ENCODE measurements at regions not wholly inside any gene's neighbourhood (a gene's known extent, or its start where the extent isn't known, plus 50 kb on each side); places are given as distances from the start of the nearest gene placed in this dataset.

DNA sequence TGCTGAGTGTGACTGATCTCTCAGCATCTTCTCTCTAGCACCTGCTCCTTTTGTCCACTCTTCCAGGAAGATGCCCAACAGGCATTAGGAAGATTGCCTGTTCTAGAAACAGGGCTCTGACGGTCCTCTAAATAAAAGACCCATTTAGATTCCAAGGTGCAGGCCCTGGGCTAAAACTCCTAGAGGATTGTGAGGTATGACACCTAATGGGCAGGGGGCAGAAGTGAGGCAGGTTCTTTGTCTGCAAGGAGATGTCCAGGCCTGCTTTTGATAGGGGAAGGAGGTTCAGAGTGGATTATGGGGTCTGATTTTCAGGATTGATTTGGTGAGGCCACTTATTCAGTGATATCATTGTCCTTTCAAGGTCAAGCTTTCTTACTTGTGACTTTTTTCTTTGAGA, 140.8 kb upstream of the TRPC7 start (continued):
- TF ChIP-seq PHF8 (conservative IDR thresholded peaks at IDR 0.05; ENCODE audit: low read depth, low read length) (no peak), CREB1 (IDR thresholded peaks at IDR 0.05) (no peak), BCL11A (IDR thresholded peaks at IDR 0.05; ENCODE audit: low read depth in 2 of 2, low read length in 2 of 2) (no peak), KDM1A (IDR thresholded peaks at IDR 0.05; ENCODE audit: borderline replicate concordance, low read length) (no peak), SIRT6 (IDR thresholded peaks at IDR 0.05; ENCODE audit: low read length) (no peak)

Data from H1 (cell line).